ENCODE measurements at regions not wholly inside any gene's neighbourhood (a gene's known extent, or its start where the extent isn't known, plus 50 kb on each side); places are given as distances from the start of the nearest gene placed in this dataset.

DNA sequence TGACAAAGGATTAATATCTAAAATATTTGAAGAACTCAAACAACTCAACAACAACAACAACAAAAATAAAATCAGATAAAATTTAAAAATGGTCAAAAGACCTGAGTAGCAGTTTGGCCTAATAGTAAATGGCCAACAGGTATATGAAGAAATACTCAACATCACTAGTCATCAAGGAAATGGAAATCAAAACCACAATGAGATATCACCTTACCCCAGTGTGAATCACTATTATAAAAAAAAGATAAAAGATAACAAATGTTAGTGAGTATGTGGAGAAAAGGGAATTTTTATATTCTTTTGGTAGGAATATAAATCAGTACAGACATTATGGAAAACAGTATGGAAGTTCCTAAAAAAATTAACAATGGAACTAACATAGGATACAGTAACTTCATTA lies 247.9 kb upstream of the TRPC7 start:
- Histone ChIP-seq H3K4me1 (replicated peaks in 1 of 2) (no peaks in the 10 kb centered on the region), H3K27me3 (no peaks in the 10 kb centered on the region), H3K36me3 (replicated peaks in 1 of 2) (no peaks in the 10 kb centered on the region), H3K9me3 (replicated peaks in 1 of 3) (no peaks in the 10 kb centered on the region), H3K4me3 (no peak overlapping the region), H3K27ac (no peak overlapping the region)
- no peak for TF ChIP-seq POLR2A (IDR thresholded peaks at IDR 0.05)
- TF ChIP-seq, protein P1, sequence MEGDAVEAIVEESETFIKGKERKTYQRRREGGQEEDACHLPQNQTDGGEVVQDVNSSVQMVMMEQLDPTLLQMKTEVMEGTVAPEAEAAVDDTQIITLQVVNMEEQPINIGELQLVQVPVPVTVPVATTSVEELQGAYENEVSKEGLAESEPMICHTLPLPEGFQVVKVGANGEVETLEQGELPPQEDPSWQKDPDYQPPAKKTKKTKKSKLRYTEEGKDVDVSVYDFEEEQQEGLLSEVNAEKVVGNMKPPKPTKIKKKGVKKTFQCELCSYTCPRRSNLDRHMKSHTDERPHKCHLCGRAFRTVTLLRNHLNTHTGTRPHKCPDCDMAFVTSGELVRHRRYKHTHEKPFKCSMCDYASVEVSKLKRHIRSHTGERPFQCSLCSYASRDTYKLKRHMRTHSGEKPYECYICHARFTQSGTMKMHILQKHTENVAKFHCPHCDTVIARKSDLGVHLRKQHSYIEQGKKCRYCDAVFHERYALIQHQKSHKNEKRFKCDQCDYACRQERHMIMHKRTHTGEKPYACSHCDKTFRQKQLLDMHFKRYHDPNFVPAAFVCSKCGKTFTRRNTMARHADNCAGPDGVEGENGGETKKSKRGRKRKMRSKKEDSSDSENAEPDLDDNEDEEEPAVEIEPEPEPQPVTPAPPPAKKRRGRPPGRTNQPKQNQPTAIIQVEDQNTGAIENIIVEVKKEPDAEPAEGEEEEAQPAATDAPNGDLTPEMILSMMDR (IDR thresholded peaks at IDR 0.05) = no peak
- intact Hi-C loops (cut with DNase I) = no loop called here
- no peak for DNase-seq

DNA sequence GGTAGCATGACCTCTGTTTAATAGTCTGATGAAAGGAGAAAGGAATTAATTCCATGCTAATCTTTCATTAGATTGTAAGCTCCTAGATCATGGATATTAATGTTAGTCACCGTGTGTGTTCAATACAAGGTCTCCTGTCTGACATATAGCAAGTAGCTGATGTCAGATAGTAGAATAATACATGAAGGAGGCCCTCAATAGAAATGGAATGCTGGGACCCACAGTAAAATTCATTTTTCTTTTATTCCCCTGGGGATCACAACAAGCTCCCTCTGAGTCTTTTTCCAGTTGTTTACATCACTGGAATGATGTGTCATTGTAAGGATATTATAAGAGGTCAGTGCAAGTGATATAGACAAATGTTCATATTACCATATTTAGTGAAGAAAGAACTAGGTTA lies 240.3 kb upstream of the TRPC7 start:
- intact Hi-C loops (cut with DNase I) = no loop called here
- WGBS, 4 donors = 50 to 64% (median 57%) methylated on average over 1 of the region's 1 CpG
- no peaks in the 10 kb centered on the region for H3K36me3 ChIP-seq (replicated peaks in 1 of 2)
- H3K27me3 ChIP-seq = no peaks in the 10 kb centered on the region
- no peak overlapping the region for H3K27ac ChIP-seq
- no peak overlapping the region for H3K4me3 ChIP-seq
- no peak for DNase-seq
- TF ChIP-seq, protein P1 (IDR thresholded peaks at IDR 0.05) = no peak
- no peak for TF ChIP-seq POLR2A (IDR thresholded peaks at IDR 0.05)
- no peaks in the 10 kb centered on the region for H3K4me1 ChIP-seq (replicated peaks in 1 of 2)
- H3K9me3 ChIP-seq (replicated peaks in 1 of 3) = no peaks in the 10 kb centered on the region

DNA sequence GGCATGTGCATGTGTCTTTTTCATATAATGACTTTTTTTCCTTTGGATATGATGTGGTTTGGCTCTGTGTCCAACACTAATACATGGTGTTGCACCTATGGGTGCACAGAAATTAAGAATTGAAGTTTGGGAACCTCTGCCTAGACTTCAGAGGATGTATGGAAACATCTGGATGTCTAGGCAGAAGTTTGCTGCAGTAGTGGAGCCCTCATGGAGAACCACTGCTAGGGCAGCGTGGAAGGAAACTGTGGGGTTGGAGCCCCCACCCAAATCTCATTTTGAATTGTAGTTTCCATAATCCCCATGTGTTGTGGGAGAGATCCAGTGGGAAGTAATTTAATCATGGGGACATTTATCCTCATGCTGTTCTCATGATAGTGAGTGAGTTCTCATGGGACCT lies 235.0 kb upstream of the TRPC7 start:
- H3K4me3 ChIP-seq = no peak overlapping the region
- DNase-seq = no peak
- H3K27me3 ChIP-seq = no peaks in the 10 kb centered on the region
- H3K36me3 ChIP-seq (replicated peaks in 1 of 2) = no peaks in the 10 kb centered on the region
- H3K4me1 ChIP-seq (replicated peaks in 1 of 2) = no peaks in the 10 kb centered on the region
- TF ChIP-seq, protein P1 (IDR thresholded peaks at IDR 0.05) = no peak
- TF ChIP-seq POLR2A (IDR thresholded peaks at IDR 0.05) = no peak
- no peaks in the 10 kb centered on the region for H3K9me3 ChIP-seq (replicated peaks in 1 of 3)
- WGBS, 4 donors = 85 to 100% (median 93%) methylated on average over 1 of the region's 1 CpG
- intact Hi-C loops (cut with DNase I) = no loop called here
- no peak overlapping the region for H3K27ac ChIP-seq

DNA sequence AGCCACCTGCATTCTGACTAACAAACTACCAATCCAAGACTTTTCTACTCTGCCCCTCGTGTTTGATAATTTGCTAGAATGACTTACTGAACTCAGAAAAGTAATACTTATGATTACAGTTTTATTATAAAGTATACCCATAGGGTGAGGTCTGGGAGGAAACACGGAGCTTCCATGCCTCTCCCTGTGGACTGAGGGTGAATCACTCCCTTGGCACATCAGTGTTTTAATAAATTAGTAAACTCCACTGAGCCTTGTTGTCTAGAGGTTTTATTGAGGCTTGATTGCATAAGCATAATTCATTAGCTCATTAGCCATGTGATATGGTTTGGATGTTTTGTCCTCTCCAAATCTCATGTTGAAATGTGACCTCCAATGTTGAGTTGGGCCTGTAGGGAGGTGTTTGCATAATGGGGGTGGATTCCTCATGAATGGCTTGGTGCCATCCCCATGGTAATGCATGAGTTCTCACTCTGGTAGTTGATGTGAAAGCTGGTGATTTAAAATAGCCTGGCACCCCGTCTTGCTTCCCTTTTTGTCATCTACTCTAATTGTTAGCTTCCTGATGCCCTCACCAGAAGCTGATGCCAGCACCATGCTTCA lies 233.6 kb upstream of the TRPC7 start:
- H3K27me3 ChIP-seq = no peaks in the 10 kb centered on the region
- TF ChIP-seq POLR2A (IDR thresholded peaks at IDR 0.05) = no peak
- TF ChIP-seq, protein P1 (IDR thresholded peaks at IDR 0.05) = no peak

More for the DNA sequence above, 233.6 kb upstream of the TRPC7 start:
- intact Hi-C loops (cut with DNase I) = no loop called here
- Histone ChIP-seq H3K4me3 (no peak overlapping the region), H3K4me1 (replicated peaks in 1 of 2) (no peaks in the 10 kb centered on the region), H3K27ac (no peak overlapping the region), H3K36me3 (replicated peaks in 1 of 2) (no peaks in the 10 kb centered on the region), H3K9me3 (replicated peaks in 1 of 3) (no peaks in the 10 kb centered on the region)
- WGBS, 4 donors = 66 to 82% (median 71%) methylated on average over 3 of the region's 3 CpGs
- DNase-seq = no peak
